ENCODE measurements at regions not wholly inside any gene's neighbourhood (a gene's known extent, or its start where the extent isn't known, plus 50 kb on each side); places are given as distances from the start of the nearest gene placed in this dataset.
"Not testable (repeated sequence)": the region's sequence is repeated elsewhere in the genome, so short reads cannot be mapped to it uniquely, and the experiment has no call there.

GRCh38 chrX:131671735-131672134 lies 127.9 kb downstream of the OR13H1 start:
- H3K27ac ChIP-seq, result peak overlapping the region; percentile 84
- TF ChIP-seq CTCF (conservative IDR thresholded peaks at IDR 0.05), result no peak

DNA sequence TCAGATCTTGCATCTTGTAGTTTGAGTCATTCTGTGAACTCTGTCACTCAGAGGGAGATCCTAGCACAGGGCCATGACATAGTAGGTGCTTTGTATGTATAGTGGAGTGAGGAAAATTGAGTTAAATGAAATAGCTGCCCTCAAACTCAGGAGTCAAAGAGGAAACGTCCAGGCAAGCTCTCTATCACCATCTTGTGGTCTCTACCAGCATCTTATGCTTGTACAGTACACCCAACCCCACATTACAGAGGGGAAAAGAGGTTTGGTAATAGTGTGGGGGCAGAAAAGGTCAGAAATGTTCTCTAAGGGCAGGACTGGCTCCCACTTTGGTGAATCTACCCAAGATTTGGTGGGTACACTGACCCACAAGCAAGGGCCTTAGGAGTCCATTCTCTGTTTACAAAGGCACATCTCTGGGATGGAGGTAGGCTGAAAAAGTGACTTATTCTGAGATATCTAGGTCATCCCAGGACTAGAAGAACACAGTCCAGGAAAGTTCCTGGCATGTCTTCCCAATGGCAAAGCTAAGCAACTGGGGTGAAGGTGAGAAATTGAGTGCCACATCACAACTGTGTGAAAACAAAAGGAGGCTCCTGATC lies 131.8 kb downstream of the OR13H1 start:
- peak; percentile 86 for TF ChIP-seq CTCF (conservative IDR thresholded peaks at IDR 0.05)
- H3K27ac ChIP-seq, result no peak overlapping the region

- H3K27ac ChIP-seq, result no peak overlapping the region
Measured at GRCh38 chrX:131677655-131678628, 134.1 kb downstream of the OR13H1 start.

DNA sequence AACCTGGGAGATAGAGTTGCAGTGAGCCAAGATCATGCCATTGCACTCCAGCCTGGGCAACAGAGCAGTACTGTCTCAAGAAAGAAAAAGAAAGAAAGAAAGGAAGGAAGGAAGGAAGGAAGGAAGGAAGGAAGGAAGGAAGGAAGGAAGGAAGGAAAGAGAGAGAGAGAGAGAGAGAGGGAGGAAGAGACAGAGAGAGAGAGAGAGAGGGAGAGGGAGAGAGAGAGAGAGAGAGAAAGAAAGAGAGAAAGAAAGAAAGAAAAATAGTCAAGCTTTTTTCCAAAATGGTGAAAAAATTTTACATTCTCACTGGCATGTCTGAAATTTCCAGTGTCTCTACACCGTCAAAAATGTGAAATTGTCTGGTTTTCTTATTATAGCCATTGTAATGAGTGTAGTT lies 138.9 kb downstream of the OR13H1 start:
- H3K27ac ChIP-seq, result not testable (repeated sequence)

More at GRCh38 chrX:131677655-131678628, 134.1 kb downstream of the OR13H1 start:
- TF ChIP-seq CTCF (conservative IDR thresholded peaks at IDR 0.05), result peak; percentile 86

- TF ChIP-seq CTCF (conservative IDR thresholded peaks at IDR 0.05), result no peak
- H3K27ac ChIP-seq, result no peak overlapping the region
Measured at GRCh38 chrX:131693359-131693758, 149.5 kb downstream of the OR13H1 start.

GRCh38 chrX:131696989-131697388 lies 153.1 kb downstream of the OR13H1 start:
- H3K27ac ChIP-seq, result not testable (repeated sequence)

DNA sequence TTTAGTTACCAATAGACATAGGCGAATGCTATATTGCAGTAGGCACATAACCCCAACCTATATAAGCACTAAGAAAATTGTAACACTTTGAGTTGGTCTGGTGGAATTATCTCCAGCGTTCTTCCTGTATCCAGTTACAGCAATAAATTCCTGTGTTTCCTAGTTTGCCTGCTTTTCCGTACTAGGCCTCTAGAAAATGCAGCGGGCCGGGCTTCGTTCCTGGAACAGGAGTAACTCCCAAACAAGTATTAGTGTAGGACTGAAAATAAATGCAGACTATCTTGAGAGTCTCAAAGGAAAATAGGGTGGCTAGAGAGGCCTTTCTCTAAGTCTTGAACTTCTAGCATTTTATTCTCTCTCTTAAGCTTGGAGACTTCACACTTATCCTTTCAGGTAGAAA lies 159.8 kb downstream of the OR13H1 start:
- TF ChIP-seq CTCF (conservative IDR thresholded peaks at IDR 0.05), result no peak
- H3K27ac ChIP-seq, result peak overlapping the region; percentile 75

- TF ChIP-seq CTCF (conservative IDR thresholded peaks at IDR 0.05), result peak; percentile 65
Measured at GRCh38 chrX:131704136-131704695, 160.3 kb downstream of the OR13H1 start.

More at GRCh38 chrX:131704136-131704695, 160.3 kb downstream of the OR13H1 start:
- peak overlapping the region; percentile 75 for H3K27ac ChIP-seq

Measured in VCaP (cell line).